Breast epithelium (tissue), 4 donors: ENCODE measurements at regions not wholly inside any gene's neighbourhood (a gene's known extent, or its start where the extent isn't known, plus 50 kb on each side); places are given as distances from the start of the nearest gene placed in this dataset.

Experiments
- DNase-seq, 2 donors: peaks; one replicate each; pipeline ENCODE4 v3.0.0-alpha.2; 2019; ENCODE audit warnings: low spot score in 2 of 2
- H3K27ac ChIP-seq, 2 donors: fragments of 200-600 bp; sonication (generic) in 1 of 2; one replicate each; pipeline ENCODE4 v1.5.1; 2016 to 2019; ENCODE audit warnings: mild to moderate bottlenecking in 1 of 2
- H3K27me3 ChIP-seq, 2 donors: fragments of 200-600 bp; sonication (generic) in 1 of 2; one replicate each; pipeline versions ENCODE4 v1.5.1 to v1.6.0; 2017 to 2019; ENCODE audit warnings: control low read depth in 1 of 2, mild to moderate bottlenecking in 1 of 2
- H3K36me3 ChIP-seq: fragments of 200-600 bp; one replicate; pipeline ENCODE4 v1.5.1; 2019
- H3K4me1 ChIP-seq, 2 donors: fragments of 200-600 bp; sonication (generic); one replicate each; pipeline ENCODE4 v1.5.1; 2016 to 2019; ENCODE audit warnings: control low read depth in 1 of 2
- H3K4me3 ChIP-seq, 3 donors: fragments of 200-600 bp; sonication (generic); 1 replicate in 2 of 3; 2 replicates in 1 of 3; pipeline ENCODE4 v1.5.1; 2016 to 2019; ENCODE audit warnings: mild to moderate bottlenecking in 3 of 3, moderate library complexity in 2 of 3
- H3K9me3 ChIP-seq, 2 donors: fragments of 200-600 bp; sonication (generic) in 1 of 2; one replicate each; pipeline ENCODE4 v1.5.1; 2016 to 2019; ENCODE audit warnings: control low read depth in 1 of 2
- POLR2A ChIP-seq: fragments of 450-650 bp; IDR thresholded peaks from one replicate; pipeline ENCODE4 v1.6.1; 2016; ENCODE audit warnings: antibody characterized with exemption, mild to moderate bottlenecking, moderate library complexity
- POLR2AphosphoS5 ChIP-seq, 3 donors: sonication (generic); formaldehyde crosslinking; IDR thresholded peaks; one replicate each; pipeline ENCODE4 v1.6.1; 2017; ENCODE audit warnings: antibody characterized with exemption in 3 of 3
- intact Hi-C: fragments of 100-400 bp; cut with DNase I; formaldehyde crosslinking; loops from one replicate; pipeline ENCODE4 v1.15.1; 2023; ENCODE audit warnings: low total_unique reads
- TF ChIP-seq, protein P1 (sequence below), 3 donors: fragments of 450-650 bp; IDR thresholded peaks; one replicate each; pipeline ENCODE4 v1.5.1; 2016 to 2017; ENCODE audit warnings: antibody characterized with exemption in 3 of 3, mild to moderate bottlenecking in 3 of 3, moderate library complexity in 3 of 3

DNA sequence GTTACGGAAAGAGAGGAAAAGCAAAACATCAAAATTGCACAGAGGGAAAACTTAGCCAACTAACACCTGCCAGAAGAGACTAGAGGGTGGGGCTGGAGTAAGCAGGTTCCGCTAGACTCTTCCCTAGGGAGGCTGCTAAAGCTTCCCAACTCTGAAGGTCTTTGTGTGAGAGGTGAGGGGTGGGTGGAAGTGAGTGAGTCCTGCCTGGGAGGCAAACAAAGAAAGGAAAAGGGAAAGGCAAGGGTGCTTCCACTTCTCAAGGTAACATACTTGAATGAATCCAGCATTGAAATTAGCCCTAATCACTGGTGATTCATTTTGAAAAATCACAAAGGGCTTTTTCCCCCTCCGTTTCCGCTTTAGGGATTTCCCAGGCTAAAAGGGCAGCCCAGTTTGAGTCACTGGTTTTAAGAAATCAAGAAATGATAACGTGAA is 220.5 kb upstream of the ADAMTS9 start:
- H3K4me3 ChIP-seq, result no peak overlapping the region
- TF ChIP-seq POLR2AphosphoS5 (IDR thresholded peaks at IDR 0.05) (no peak), POLR2A (no peak)
- TF ChIP-seq, protein P1, sequence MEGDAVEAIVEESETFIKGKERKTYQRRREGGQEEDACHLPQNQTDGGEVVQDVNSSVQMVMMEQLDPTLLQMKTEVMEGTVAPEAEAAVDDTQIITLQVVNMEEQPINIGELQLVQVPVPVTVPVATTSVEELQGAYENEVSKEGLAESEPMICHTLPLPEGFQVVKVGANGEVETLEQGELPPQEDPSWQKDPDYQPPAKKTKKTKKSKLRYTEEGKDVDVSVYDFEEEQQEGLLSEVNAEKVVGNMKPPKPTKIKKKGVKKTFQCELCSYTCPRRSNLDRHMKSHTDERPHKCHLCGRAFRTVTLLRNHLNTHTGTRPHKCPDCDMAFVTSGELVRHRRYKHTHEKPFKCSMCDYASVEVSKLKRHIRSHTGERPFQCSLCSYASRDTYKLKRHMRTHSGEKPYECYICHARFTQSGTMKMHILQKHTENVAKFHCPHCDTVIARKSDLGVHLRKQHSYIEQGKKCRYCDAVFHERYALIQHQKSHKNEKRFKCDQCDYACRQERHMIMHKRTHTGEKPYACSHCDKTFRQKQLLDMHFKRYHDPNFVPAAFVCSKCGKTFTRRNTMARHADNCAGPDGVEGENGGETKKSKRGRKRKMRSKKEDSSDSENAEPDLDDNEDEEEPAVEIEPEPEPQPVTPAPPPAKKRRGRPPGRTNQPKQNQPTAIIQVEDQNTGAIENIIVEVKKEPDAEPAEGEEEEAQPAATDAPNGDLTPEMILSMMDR (IDR thresholded peaks at IDR 0.05), result no peak
- no peak for DNase-seq
- peak overlapping the region in 1 of 2 donors; percentile 53 for H3K27ac ChIP-seq
- H3K27me3 ChIP-seq, result no peaks in the 10 kb centered on the region
- H3K36me3 ChIP-seq, result no peaks in the 10 kb centered on the region
- intact Hi-C loops, result no loop called here
- no peaks in the 10 kb centered on the region for H3K4me1 ChIP-seq
- H3K9me3 ChIP-seq, result no peaks in the 10 kb centered on the region

DNA sequence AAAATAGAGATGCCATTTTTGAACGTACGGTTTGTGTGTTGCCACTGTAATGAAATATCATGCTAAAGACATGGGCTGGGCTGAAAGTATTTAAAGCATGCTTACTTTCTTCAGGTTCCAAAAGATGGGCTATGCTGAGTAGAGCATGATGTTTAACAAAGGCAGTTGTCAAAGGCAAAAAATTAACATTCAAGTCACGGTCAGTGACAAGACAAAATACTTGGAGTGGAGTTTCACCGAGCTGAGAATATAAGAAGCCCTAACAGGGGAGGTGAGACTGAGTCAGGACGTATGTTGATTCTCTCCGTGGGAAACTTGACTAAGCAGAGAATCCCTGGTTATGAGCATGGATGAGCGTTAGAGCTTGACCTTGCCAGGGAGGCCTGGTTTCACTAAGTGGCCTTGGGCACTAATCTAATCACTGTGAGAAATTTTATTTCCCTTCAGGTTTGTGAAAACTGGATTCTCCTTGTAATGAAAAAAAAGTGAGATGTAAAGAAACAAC is 218.2 kb upstream of the ADAMTS9 start:
- Histone ChIP-seq H3K9me3 (no peaks in the 10 kb centered on the region), H3K4me1 (no peaks in the 10 kb centered on the region), H3K36me3 (no peaks in the 10 kb centered on the region), H3K27me3 (no peaks in the 10 kb centered on the region), H3K27ac (no peak overlapping the region), H3K4me3 (no peak overlapping the region)
- no peak for DNase-seq
- intact Hi-C loops, result no loop called here
- TF ChIP-seq, protein P1 (IDR thresholded peaks at IDR 0.05), result no peak
- TF ChIP-seq POLR2AphosphoS5 (IDR thresholded peaks at IDR 0.05) (no peak), POLR2A (no peak)

DNA sequence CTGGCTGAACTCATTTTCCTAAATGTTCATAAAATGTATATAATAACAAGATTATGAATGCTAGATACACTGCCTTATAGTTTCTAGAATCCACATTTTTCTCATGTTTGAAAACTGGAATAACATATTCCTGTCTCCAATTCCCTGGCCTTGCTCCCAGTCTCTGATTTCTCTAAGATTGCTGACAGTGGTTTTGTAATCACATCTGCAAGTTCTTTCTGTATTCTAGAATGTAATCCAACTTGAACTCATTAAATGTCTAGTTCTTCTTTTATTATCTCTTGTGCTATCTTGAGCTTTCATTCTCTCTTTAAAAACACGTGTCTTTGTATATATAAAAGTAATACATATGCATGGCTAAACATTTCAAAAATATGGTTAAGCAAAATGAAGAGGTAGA is 215.2 kb upstream of the ADAMTS9 start:
- no peak overlapping the region for H3K27ac ChIP-seq
- intact Hi-C loops, result loop anchor here (5.0 kb wide), 1 partner anchor 829 kb away; no protein-coding TSS in a partner anchor
- DNase-seq, result no peak
- no peaks in the 10 kb centered on the region for H3K4me1 ChIP-seq
- H3K36me3 ChIP-seq, result no peaks in the 10 kb centered on the region
- no peaks in the 10 kb centered on the region for H3K27me3 ChIP-seq
- TF ChIP-seq POLR2AphosphoS5 (IDR thresholded peaks at IDR 0.05), result no peak
- TF ChIP-seq, protein P1 (IDR thresholded peaks at IDR 0.05), result no peak
- TF ChIP-seq POLR2A, result no peak
- H3K9me3 ChIP-seq, result no peaks in the 10 kb centered on the region
- H3K4me3 ChIP-seq, result no peak overlapping the region

DNA sequence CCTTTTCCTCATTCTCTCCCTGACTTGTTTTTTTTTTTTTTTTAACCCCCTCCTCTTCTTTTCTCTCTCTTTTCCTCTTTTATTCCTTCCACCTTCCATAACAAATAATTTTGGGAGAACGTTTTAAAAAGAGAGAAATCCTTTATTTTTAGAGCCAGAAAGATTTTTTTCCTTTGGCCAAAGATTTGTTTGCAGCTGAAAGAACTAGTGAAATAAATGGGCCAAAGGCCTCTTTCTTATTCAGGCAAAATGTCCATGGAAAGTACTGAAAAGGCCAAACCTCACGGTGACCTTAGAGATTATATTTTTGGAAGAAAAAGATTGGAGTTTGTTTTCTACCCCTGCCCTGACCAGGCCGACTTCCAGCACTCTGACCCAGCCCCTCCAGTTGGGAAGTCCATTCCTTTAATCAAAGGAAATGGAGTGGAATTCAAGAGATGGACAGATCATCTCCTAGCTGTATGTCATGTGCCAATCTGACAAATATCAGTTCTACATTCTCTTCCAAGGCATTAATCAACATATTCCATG is 214.3 kb upstream of the ADAMTS9 start:
- DNase-seq, result no peak
- no peak for TF ChIP-seq POLR2AphosphoS5 (IDR thresholded peaks at IDR 0.05)
- TF ChIP-seq POLR2A, result no peak
- TF ChIP-seq, protein P1 (IDR thresholded peaks at IDR 0.05), result no peak
- intact Hi-C loops, result loop anchor here (5.0 kb wide), 1 partner anchor 830 kb away; no protein-coding TSS in a partner anchor
- Histone ChIP-seq H3K27ac (peak overlapping the region in 1 of 2 donors; percentile 20), H3K36me3 (no peaks in the 10 kb centered on the region), H3K4me3 (no peak overlapping the region), H3K27me3 (no peaks in the 10 kb centered on the region), H3K9me3 (no peaks in the 10 kb centered on the region), H3K4me1 (no peaks in the 10 kb centered on the region)

DNA sequence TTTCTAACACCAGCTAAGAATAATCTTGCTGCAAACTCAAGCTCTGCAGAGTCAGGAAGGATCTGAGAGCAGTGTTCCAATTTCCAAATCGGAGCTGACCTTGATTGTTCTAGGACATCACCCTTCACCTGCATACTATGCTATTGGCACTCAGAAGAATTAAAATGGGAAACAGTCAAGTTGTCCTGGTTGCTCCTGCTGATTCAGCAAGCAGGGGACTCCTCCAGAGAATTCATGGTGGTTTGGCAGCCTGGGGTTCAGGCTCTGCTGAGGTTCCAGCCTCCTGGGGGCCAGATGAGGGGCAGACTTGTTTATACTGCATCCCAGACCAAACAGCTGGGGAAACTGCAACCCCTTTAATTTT is 213.7 kb upstream of the ADAMTS9 start:
- H3K27ac ChIP-seq, result peak overlapping the region in 1 of 2 donors; percentile 45
- H3K36me3 ChIP-seq, result no peaks in the 10 kb centered on the region
- no peak for TF ChIP-seq POLR2A
- no peak for TF ChIP-seq POLR2AphosphoS5 (IDR thresholded peaks at IDR 0.05)
- TF ChIP-seq, protein P1 (IDR thresholded peaks at IDR 0.05), result no peak
- no peaks in the 10 kb centered on the region for H3K4me1 ChIP-seq
- intact Hi-C loops, result loop anchor here (5.0 kb wide), 1 partner anchor 831 kb away; no protein-coding TSS in a partner anchor
- no peaks in the 10 kb centered on the region for H3K9me3 ChIP-seq
- H3K4me3 ChIP-seq, result no peak overlapping the region
- no peak for DNase-seq
- no peaks in the 10 kb centered on the region for H3K27me3 ChIP-seq
